Peyer's patch (tissue), 4 donors: ENCODE measurements at regions not wholly inside any gene's neighbourhood (a gene's known extent, or its start where the extent isn't known, plus 50 kb on each side); places are given as distances from the start of the nearest gene placed in this dataset.

Experiments used
- DNase-seq, 3 donors: peaks; one replicate each; pipeline ENCODE4 v3.0.0-alpha.2; 2017 to 2019
- H3K27ac ChIP-seq, 4 donors: fragments of 200-600 bp; sonication (generic); one replicate each; pipeline ENCODE4 v1.5.1; 2016 to 2019
- H3K27me3 ChIP-seq, 2 donors: fragments of 200-600 bp; sonication (generic); one replicate each; pipeline ENCODE4 v1.5.1; 2019
- H3K36me3 ChIP-seq, 3 donors: fragments of 200-600 bp; sonication (generic); one replicate each; pipeline ENCODE4 v1.5.1; 2016 to 2019
- H3K4me1 ChIP-seq, 4 donors: fragments of 200-600 bp; sonication (generic); one replicate each; pipeline ENCODE4 v1.5.1; 2016 to 2019
- H3K4me3 ChIP-seq, 4 donors: fragments of 200-600 bp; sonication (generic); 1 replicate in 3 of 4; 2 replicates in 1 of 4; pipeline ENCODE4 v1.5.1; 2016 to 2019; ENCODE audit warnings: mild to moderate bottlenecking in 1 of 4
- H3K9me3 ChIP-seq, 4 donors: fragments of 200-600 bp; sonication (generic); one replicate each; pipeline ENCODE4 v1.5.1; 2016 to 2019; ENCODE audit warnings: mild to moderate bottlenecking in 1 of 4
- POLR2A ChIP-seq, 2 donors: fragments of 450-650 bp; IDR thresholded peaks; one replicate each; pipeline ENCODE4 v1.5.1; 2017; ENCODE audit warnings: antibody characterized with exemption in 2 of 2, mild to moderate bottlenecking in 2 of 2, moderate library complexity in 2 of 2
- TF ChIP-seq, protein P1 (sequence below), 6 experiments: fragments of 450-650 bp in 4 of 6; fragments of 200-600 bp in 2 of 6; sonication (generic) in 1 of 6; IDR thresholded peaks; one replicate each; pipeline ENCODE4 v1.5.1; 2017 to 2019; ENCODE audit warnings: antibody characterized with exemption in 6 of 6, mild to moderate bottlenecking in 3 of 6, moderate library complexity in 1 of 6

DNA sequence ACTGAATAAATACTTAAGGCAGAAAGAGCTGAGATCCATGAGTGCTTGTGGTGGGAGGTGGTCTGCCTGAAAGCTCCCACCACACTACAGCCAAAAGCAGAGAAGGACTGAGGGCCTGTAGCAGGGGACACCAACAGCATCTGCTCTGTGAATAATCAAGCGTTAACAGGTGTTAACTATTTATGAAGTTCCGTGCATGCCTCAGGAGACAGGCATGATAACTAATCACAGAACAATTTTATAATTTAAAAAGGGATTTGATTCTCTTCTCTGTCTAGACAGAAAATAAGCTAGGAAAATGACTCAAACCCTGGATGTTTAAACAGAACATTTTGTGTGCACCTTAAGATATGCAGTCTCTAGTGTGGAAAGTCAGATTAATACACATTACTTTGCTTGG lies 61.5 kb upstream of the GHITM start:
- no peak for DNase-seq

DNA sequence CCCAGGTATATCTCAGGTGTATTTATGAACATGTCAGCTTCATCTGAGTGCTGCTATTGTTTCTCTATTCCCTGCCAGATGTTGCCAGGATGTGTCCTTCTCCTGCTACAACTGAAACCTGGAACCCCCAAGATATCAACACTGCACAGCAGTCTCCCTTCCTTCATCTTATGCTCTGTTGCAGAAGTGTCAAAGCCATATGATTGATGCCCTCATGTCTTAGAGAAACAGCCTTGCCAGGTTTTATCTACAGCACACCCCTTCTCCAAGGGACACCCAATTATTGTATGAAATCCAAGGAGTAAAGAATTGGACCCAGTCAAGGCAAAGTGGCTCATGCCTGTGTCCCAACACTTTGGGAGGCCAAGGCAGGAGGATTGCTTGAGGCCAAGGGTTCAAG lies 60.5 kb upstream of the GHITM start:
- H3K9me3 ChIP-seq = no peaks in the 10 kb centered on the region
- TF ChIP-seq POLR2A (IDR thresholded peaks at IDR 0.05) = no peak
- TF ChIP-seq, protein P1, sequence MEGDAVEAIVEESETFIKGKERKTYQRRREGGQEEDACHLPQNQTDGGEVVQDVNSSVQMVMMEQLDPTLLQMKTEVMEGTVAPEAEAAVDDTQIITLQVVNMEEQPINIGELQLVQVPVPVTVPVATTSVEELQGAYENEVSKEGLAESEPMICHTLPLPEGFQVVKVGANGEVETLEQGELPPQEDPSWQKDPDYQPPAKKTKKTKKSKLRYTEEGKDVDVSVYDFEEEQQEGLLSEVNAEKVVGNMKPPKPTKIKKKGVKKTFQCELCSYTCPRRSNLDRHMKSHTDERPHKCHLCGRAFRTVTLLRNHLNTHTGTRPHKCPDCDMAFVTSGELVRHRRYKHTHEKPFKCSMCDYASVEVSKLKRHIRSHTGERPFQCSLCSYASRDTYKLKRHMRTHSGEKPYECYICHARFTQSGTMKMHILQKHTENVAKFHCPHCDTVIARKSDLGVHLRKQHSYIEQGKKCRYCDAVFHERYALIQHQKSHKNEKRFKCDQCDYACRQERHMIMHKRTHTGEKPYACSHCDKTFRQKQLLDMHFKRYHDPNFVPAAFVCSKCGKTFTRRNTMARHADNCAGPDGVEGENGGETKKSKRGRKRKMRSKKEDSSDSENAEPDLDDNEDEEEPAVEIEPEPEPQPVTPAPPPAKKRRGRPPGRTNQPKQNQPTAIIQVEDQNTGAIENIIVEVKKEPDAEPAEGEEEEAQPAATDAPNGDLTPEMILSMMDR (IDR thresholded peaks at IDR 0.05) = no peak
- no peaks in the 10 kb centered on the region for H3K36me3 ChIP-seq
- no peak overlapping the region for H3K4me3 ChIP-seq
- H3K27ac ChIP-seq = no peak overlapping the region
- H3K27me3 ChIP-seq = no peaks in the 10 kb centered on the region
- DNase-seq = no peak
- H3K4me1 ChIP-seq = no peaks in the 10 kb centered on the region

More for the DNA sequence above, 61.5 kb upstream of the GHITM start:
- Histone ChIP-seq H3K36me3 (no peaks in the 10 kb centered on the region), H3K27me3 (no peaks in the 10 kb centered on the region), H3K4me3 (no peak overlapping the region), H3K9me3 (no peaks in the 10 kb centered on the region), H3K27ac (no peak overlapping the region), H3K4me1 (no peaks in the 10 kb centered on the region)
- TF ChIP-seq, protein P1 (IDR thresholded peaks at IDR 0.05) = no peak
- TF ChIP-seq POLR2A (IDR thresholded peaks at IDR 0.05) = no peak

DNA sequence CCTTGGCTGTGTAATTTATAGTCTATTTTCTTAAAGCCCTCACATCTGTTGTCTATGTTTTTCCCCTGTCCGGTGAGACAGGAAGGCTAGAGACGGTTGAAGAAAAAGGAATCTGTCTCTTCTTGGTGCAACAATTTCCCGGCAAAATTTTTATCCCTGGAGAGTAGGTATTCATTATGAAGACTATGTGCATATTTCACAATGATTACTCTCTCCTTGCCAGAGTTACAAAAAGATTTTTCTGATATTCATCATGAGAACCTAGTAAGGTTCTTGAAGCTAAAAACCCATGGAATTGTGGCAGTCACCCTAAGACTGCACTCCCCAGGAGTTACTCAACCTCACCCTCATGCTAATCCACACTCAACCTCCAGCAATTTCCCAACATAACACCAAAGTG lies 55.0 kb upstream of the GHITM start:
- DNase-seq = no peak
- Histone ChIP-seq H3K27ac (no peak overlapping the region), H3K27me3 (no peaks in the 10 kb centered on the region), H3K4me3 (no peak overlapping the region), H3K4me1 (no peaks in the 10 kb centered on the region), H3K9me3 (no peaks in the 10 kb centered on the region), H3K36me3 (no peaks in the 10 kb centered on the region)
- TF ChIP-seq, protein P1 (IDR thresholded peaks at IDR 0.05) = no peak
- no peak for TF ChIP-seq POLR2A (IDR thresholded peaks at IDR 0.05)

DNA sequence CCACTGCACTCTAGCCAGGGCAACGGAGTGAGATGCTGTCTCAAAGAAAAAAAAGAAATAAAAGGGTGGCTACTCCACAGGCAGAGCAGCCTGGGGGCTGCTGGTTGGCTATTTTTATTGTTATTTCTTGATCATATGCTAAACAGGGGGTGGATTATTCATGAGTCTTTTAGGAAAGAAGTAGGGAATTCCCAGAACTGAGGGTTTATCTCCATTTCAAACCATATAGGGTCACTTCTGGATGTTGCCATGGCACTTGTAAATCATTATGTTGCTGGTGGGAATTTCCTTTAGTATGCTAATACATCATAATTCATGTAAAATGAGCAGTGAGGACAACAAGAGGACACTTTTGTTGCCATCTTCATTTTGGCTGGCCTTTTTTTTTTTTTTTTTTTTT lies 52.1 kb upstream of the GHITM start:
- no peaks in the 10 kb centered on the region for H3K4me1 ChIP-seq
- H3K36me3 ChIP-seq = no peaks in the 10 kb centered on the region
- DNase-seq = no peak
- H3K4me3 ChIP-seq = no peak overlapping the region
- H3K27me3 ChIP-seq = no peaks in the 10 kb centered on the region
- TF ChIP-seq, protein P1 (IDR thresholded peaks at IDR 0.05) = no peak
- no peak for TF ChIP-seq POLR2A (IDR thresholded peaks at IDR 0.05)
- H3K27ac ChIP-seq = no peak overlapping the region
- H3K9me3 ChIP-seq = no peaks in the 10 kb centered on the region

DNA sequence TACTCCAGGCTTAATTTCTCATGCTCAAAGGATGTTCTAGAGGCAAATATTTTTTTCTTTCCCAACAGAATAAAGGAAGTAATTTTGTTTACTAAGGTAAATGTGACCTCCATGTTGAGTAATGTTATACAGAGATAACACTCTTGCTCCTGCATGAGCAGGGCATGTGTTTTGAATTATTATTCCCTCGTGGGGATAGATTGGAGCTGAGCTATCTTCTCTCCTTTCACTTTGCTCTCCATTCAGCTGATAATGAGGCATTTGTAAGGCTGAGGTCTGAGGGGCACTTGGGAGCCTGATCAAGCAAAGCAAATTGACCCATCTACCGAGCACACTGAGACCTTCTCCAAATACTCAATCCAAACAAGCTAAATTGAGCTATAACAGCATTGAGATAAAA lies 50.7 kb upstream of the GHITM start:
- H3K4me1 ChIP-seq = no peaks in the 10 kb centered on the region
- DNase-seq = no peak
- H3K27ac ChIP-seq = no peak overlapping the region
- no peaks in the 10 kb centered on the region for H3K36me3 ChIP-seq
- no peak for TF ChIP-seq POLR2A (IDR thresholded peaks at IDR 0.05)
- TF ChIP-seq, protein P1 (IDR thresholded peaks at IDR 0.05) = no peak
- H3K9me3 ChIP-seq = no peaks in the 10 kb centered on the region
- no peak overlapping the region for H3K4me3 ChIP-seq
- H3K27me3 ChIP-seq = no peaks in the 10 kb centered on the region

DNA sequence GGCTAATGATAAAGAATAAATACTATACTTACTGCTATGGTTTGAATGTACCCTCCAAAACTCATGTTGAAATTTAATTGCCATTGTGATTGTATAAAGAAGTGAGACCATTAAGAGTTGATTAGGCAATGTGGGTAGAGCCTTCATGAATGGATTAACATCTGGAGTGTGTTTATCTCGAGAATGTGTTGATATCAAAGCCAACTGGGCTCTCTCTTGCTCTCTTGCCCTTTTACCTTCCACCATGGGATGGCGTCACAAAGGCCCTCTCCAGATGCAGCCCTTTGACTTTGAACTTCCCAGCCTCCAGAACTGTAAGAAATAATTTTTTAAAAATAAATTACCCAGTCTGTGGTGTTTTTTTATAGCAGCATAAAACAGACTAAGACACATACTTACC lies 50.1 kb upstream of the GHITM start:
- H3K27me3 ChIP-seq = no peaks in the 10 kb centered on the region
- H3K4me3 ChIP-seq = no peak overlapping the region
- no peaks in the 10 kb centered on the region for H3K4me1 ChIP-seq
- H3K27ac ChIP-seq = no peak overlapping the region
- TF ChIP-seq, protein P1 (IDR thresholded peaks at IDR 0.05) = no peak
- TF ChIP-seq POLR2A (IDR thresholded peaks at IDR 0.05) = no peak
- DNase-seq = no peak
- no peaks in the 10 kb centered on the region for H3K9me3 ChIP-seq
- no peaks in the 10 kb centered on the region for H3K36me3 ChIP-seq
